Panc1 (cell line): ENCODE measurements at regions not wholly inside any gene's neighbourhood (a gene's known extent, or its start where the extent isn't known, plus 50 kb on each side); places are given as distances from the start of the nearest gene placed in this dataset.

Experiments
- POLR2AphosphoS5 ChIP-seq: IDR thresholded peaks from 2 replicates; pipeline ENCODE4 v1.6.1; 2012; ENCODE audit warnings: mild to moderate bottlenecking, low read depth, low read length, moderate library complexity
- TF ChIP-seq, protein P1 (sequence below): fragments of 450-650 bp; IDR thresholded peaks from 2 replicates; pipeline ENCODE4 v1.5.1; 2017; ENCODE audit warnings: mild to moderate bottlenecking

DNA sequence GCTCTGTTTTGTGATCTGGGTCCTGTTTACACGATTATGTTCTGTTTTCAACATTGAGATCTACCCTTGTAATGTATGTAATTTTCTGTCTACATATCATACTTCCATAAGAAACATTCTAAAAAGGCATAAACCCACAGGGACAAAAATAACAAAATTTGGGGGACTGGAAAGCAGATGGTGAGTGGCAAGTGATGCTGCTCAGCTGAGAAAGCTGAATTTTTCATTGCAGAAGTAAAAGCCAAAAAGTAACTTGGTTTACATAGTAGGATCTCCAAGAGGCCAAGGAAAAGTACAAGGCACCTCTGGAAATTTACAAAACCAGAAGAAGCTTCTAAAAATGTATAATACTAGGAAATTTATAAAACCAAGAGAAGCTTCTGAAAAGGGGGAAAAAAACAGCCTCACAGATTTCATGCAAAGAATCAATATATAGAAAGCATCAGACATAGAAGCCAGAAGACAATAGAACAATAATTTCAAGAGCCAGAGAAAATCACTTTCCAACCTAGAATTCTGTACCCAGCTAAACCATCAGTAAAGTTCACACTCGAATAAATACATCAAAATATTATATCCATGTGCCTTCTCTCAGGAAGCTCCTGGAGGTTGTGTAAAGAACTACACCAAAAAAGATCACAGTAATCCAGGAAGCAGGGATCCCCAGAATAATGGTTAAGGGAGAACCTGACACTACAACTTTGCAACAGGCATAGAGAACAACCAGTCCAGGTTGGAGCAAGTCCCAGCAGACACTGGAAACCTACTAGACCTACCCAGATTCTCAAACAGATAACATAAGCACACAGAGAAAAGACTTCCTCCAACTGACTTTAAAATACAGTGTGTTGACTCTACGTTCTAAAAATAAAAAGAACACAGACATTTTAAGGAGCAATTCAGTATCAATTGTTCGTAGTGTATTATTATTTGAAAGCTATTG is 401.7 kb upstream of the HS6ST1 start:
- TF ChIP-seq, protein P1, sequence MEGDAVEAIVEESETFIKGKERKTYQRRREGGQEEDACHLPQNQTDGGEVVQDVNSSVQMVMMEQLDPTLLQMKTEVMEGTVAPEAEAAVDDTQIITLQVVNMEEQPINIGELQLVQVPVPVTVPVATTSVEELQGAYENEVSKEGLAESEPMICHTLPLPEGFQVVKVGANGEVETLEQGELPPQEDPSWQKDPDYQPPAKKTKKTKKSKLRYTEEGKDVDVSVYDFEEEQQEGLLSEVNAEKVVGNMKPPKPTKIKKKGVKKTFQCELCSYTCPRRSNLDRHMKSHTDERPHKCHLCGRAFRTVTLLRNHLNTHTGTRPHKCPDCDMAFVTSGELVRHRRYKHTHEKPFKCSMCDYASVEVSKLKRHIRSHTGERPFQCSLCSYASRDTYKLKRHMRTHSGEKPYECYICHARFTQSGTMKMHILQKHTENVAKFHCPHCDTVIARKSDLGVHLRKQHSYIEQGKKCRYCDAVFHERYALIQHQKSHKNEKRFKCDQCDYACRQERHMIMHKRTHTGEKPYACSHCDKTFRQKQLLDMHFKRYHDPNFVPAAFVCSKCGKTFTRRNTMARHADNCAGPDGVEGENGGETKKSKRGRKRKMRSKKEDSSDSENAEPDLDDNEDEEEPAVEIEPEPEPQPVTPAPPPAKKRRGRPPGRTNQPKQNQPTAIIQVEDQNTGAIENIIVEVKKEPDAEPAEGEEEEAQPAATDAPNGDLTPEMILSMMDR = no peak; the same call in 1 of the 2 replicates
- TF ChIP-seq POLR2AphosphoS5 = no peak
